ENCODE measurements at regions not wholly inside any gene's neighbourhood (a gene's known extent, or its start where the extent isn't known, plus 50 kb on each side); places are given as distances from the start of the nearest gene placed in this dataset.
"Not testable (repeated sequence)": the region's sequence is repeated elsewhere in the genome, so short reads cannot be mapped to it uniquely, and the experiment has no call there.

GRCh38 chr17:71440513-71440912 is 680.3 kb upstream of the SOX9 start:
- Histone ChIP-seq H3K4me1 (ENCODE audit: control insufficient read depth in 1 of 2, insufficient read depth in 2 of 2, low read length in 2 of 2) (no peaks in the 10 kb centered on the region), H3K9me3 (ENCODE audit: control insufficient read depth in 1 of 2, low read length in 2 of 2) (no peaks in the 10 kb centered on the region), H3K27ac (ENCODE audit: low read length) (no peak overlapping the region), H3K27me3 (ENCODE audit: low read depth, low read length) (no peaks in the 10 kb centered on the region), H3K4me3 (ENCODE audit: low read depth in 1 of 2, low read length in 2 of 2) (no peak overlapping the region), H3K36me3 (ENCODE audit: control insufficient read depth in 1 of 2, insufficient read depth in 2 of 2, low read length in 2 of 2) (no peaks in the 10 kb centered on the region)

- no peak overlapping the region for H3K4me3 ChIP-seq (ENCODE audit: low read depth in 1 of 2, low read length in 2 of 2)
- no peak overlapping the region for H3K27ac ChIP-seq (ENCODE audit: low read length)
- no peaks in the 10 kb centered on the region for H3K9me3 ChIP-seq (ENCODE audit: control insufficient read depth in 1 of 2, low read length in 2 of 2)
- H3K27me3 ChIP-seq (ENCODE audit: low read depth, low read length) = no peaks in the 10 kb centered on the region
- no peaks in the 10 kb centered on the region for H3K36me3 ChIP-seq (ENCODE audit: control insufficient read depth in 1 of 2, insufficient read depth in 2 of 2, low read length in 2 of 2)
- no peaks in the 10 kb centered on the region for H3K4me1 ChIP-seq (ENCODE audit: control insufficient read depth in 1 of 2, insufficient read depth in 2 of 2, low read length in 2 of 2)
Observed at GRCh38 chr17:71441098-71441497, 679.7 kb upstream of the SOX9 start.

DNA sequence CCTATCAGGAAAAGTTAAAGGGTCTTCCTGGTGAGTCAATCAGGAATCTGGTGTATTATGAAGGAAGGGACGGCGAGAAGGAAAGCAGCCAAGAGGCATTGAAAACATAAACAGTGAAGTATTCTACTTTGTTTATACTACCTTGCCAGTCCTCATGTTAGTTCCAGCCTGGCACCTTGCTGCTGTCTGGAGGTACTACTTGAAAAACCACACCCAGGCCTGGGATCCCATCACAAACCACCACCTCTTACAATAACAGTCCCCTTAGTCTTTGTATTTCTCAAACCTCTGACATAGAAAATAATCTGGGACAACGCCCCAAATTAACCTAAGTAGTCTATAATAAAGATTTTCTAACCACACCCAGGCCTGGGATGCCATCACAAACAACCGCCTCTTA is 676.7 kb upstream of the SOX9 start:
- Histone ChIP-seq H3K9me3 (ENCODE audit: control insufficient read depth in 1 of 2, low read length in 2 of 2) (no peaks in the 10 kb centered on the region), H3K36me3 (ENCODE audit: control insufficient read depth in 1 of 2, insufficient read depth in 2 of 2, low read length in 2 of 2) (no peaks in the 10 kb centered on the region), H3K27me3 (ENCODE audit: low read depth, low read length) (no peaks in the 10 kb centered on the region), H3K4me3 (ENCODE audit: low read depth in 1 of 2, low read length in 2 of 2) (no peak overlapping the region), H3K4me1 (ENCODE audit: control insufficient read depth in 1 of 2, insufficient read depth in 2 of 2, low read length in 2 of 2) (no peaks in the 10 kb centered on the region), H3K27ac (ENCODE audit: low read length) (no peak overlapping the region)

- Histone ChIP-seq H3K9me3 (ENCODE audit: control insufficient read depth in 1 of 2, low read length in 2 of 2) (no peaks in the 10 kb centered on the region), H3K4me3 (ENCODE audit: low read depth in 1 of 2, low read length in 2 of 2) (no peak overlapping the region), H3K27ac (ENCODE audit: low read length) (no peak overlapping the region), H3K27me3 (ENCODE audit: low read depth, low read length) (no peaks in the 10 kb centered on the region), H3K36me3 (ENCODE audit: control insufficient read depth in 1 of 2, insufficient read depth in 2 of 2, low read length in 2 of 2) (no peaks in the 10 kb centered on the region), H3K4me1 (ENCODE audit: control insufficient read depth in 1 of 2, insufficient read depth in 2 of 2, low read length in 2 of 2) (no peaks in the 10 kb centered on the region)
Observed at GRCh38 chr17:71446645-71447437, 674.0 kb upstream of the SOX9 start.

GRCh38 chr17:71447644-71448043 is 673.2 kb upstream of the SOX9 start:
- Histone ChIP-seq H3K9me3 (ENCODE audit: control insufficient read depth in 1 of 2, low read length in 2 of 2) (no peaks in the 10 kb centered on the region), H3K36me3 (ENCODE audit: control insufficient read depth in 1 of 2, insufficient read depth in 2 of 2, low read length in 2 of 2) (no peaks in the 10 kb centered on the region), H3K4me1 (ENCODE audit: control insufficient read depth in 1 of 2, insufficient read depth in 2 of 2, low read length in 2 of 2) (no peaks in the 10 kb centered on the region), H3K4me3 (ENCODE audit: low read depth in 1 of 2, low read length in 2 of 2) (no peak overlapping the region), H3K27me3 (ENCODE audit: low read depth, low read length) (no peaks in the 10 kb centered on the region), H3K27ac (ENCODE audit: low read length) (no peak overlapping the region)

GRCh38 chr17:71450657-71451056 is 670.2 kb upstream of the SOX9 start:
- not testable (repeated sequence) for H3K4me3 ChIP-seq (ENCODE audit: low read depth in 1 of 2, low read length in 2 of 2); H3K27ac ChIP-seq (ENCODE audit: low read length); H3K36me3 ChIP-seq (ENCODE audit: control insufficient read depth in 1 of 2, insufficient read depth in 2 of 2, low read length in 2 of 2); H3K4me1 ChIP-seq (ENCODE audit: control insufficient read depth in 1 of 2, insufficient read depth in 2 of 2, low read length in 2 of 2); H3K9me3 ChIP-seq (ENCODE audit: control insufficient read depth in 1 of 2, low read length in 2 of 2); H3K27me3 ChIP-seq (ENCODE audit: low read depth, low read length)

- Histone ChIP-seq H3K9me3 (ENCODE audit: control insufficient read depth in 1 of 2, low read length in 2 of 2) (no peaks in the 10 kb centered on the region), H3K36me3 (ENCODE audit: control insufficient read depth in 1 of 2, insufficient read depth in 2 of 2, low read length in 2 of 2) (no peaks in the 10 kb centered on the region), H3K27me3 (ENCODE audit: low read depth, low read length) (no peaks in the 10 kb centered on the region), H3K27ac (ENCODE audit: low read length) (no peak overlapping the region), H3K4me1 (ENCODE audit: control insufficient read depth in 1 of 2, insufficient read depth in 2 of 2, low read length in 2 of 2) (no peaks in the 10 kb centered on the region), H3K4me3 (ENCODE audit: low read depth in 1 of 2, low read length in 2 of 2) (no peak overlapping the region)
Observed at GRCh38 chr17:71453876-71454422, 666.9 kb upstream of the SOX9 start.

DNA sequence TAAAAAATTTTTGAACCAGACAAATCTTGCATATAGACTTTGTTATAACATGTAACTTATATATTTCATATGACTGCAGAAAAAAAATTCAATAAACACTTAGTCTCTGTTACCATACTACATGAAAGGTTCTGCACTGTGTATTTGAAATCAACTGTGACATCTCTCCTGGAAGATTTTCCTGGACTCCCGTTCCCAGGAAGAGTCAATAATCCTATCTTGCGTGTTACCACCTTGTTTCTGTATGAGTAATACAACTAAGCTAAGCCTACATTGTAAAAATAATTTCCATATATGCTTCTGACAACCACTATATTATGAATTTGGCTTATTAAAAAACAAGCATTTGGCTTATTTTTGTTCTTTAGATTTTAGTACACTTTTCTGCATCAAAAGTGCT is 665.6 kb upstream of the SOX9 start:
- Histone ChIP-seq H3K4me3 (ENCODE audit: low read depth in 1 of 2, low read length in 2 of 2) (no peak overlapping the region), H3K9me3 (ENCODE audit: control insufficient read depth in 1 of 2, low read length in 2 of 2) (no peaks in the 10 kb centered on the region), H3K4me1 (ENCODE audit: control insufficient read depth in 1 of 2, insufficient read depth in 2 of 2, low read length in 2 of 2) (no peaks in the 10 kb centered on the region), H3K27ac (ENCODE audit: low read length) (no peak overlapping the region), H3K27me3 (ENCODE audit: low read depth, low read length) (no peaks in the 10 kb centered on the region), H3K36me3 (ENCODE audit: control insufficient read depth in 1 of 2, insufficient read depth in 2 of 2, low read length in 2 of 2) (no peaks in the 10 kb centered on the region)

- no peaks in the 10 kb centered on the region for H3K9me3 ChIP-seq (ENCODE audit: control insufficient read depth in 1 of 2, low read length in 2 of 2)
- H3K4me3 ChIP-seq (ENCODE audit: low read depth in 1 of 2, low read length in 2 of 2) = no peak overlapping the region
- H3K27ac ChIP-seq (ENCODE audit: low read length) = no peak overlapping the region
- H3K27me3 ChIP-seq (ENCODE audit: low read depth, low read length) = no peaks in the 10 kb centered on the region
- no peaks in the 10 kb centered on the region for H3K4me1 ChIP-seq (ENCODE audit: control insufficient read depth in 1 of 2, insufficient read depth in 2 of 2, low read length in 2 of 2)
- no peaks in the 10 kb centered on the region for H3K36me3 ChIP-seq (ENCODE audit: control insufficient read depth in 1 of 2, insufficient read depth in 2 of 2, low read length in 2 of 2)
Observed at GRCh38 chr17:71458322-71458721, 662.5 kb upstream of the SOX9 start.

- H3K36me3 ChIP-seq (ENCODE audit: control insufficient read depth in 1 of 2, insufficient read depth in 2 of 2, low read length in 2 of 2) = no peaks in the 10 kb centered on the region
- no peak overlapping the region for H3K27ac ChIP-seq (ENCODE audit: low read length)
- H3K4me3 ChIP-seq (ENCODE audit: low read depth in 1 of 2, low read length in 2 of 2) = no peak overlapping the region
- H3K9me3 ChIP-seq (ENCODE audit: control insufficient read depth in 1 of 2, low read length in 2 of 2) = no peaks in the 10 kb centered on the region
- H3K27me3 ChIP-seq (ENCODE audit: low read depth, low read length) = no peaks in the 10 kb centered on the region
- H3K4me1 ChIP-seq (ENCODE audit: control insufficient read depth in 1 of 2, insufficient read depth in 2 of 2, low read length in 2 of 2) = no peaks in the 10 kb centered on the region
Observed at GRCh38 chr17:71460943-71461342, 659.9 kb upstream of the SOX9 start.

- H3K27ac ChIP-seq (ENCODE audit: low read length) = no peak overlapping the region
- H3K4me3 ChIP-seq (ENCODE audit: low read depth in 1 of 2, low read length in 2 of 2) = no peak overlapping the region
- H3K36me3 ChIP-seq (ENCODE audit: control insufficient read depth in 1 of 2, insufficient read depth in 2 of 2, low read length in 2 of 2) = no peaks in the 10 kb centered on the region
- H3K27me3 ChIP-seq (ENCODE audit: low read depth, low read length) = no peaks in the 10 kb centered on the region
- no peaks in the 10 kb centered on the region for H3K4me1 ChIP-seq (ENCODE audit: control insufficient read depth in 1 of 2, insufficient read depth in 2 of 2, low read length in 2 of 2)
- no peaks in the 10 kb centered on the region for H3K9me3 ChIP-seq (ENCODE audit: control insufficient read depth in 1 of 2, low read length in 2 of 2)
Observed at GRCh38 chr17:71461498-71462169, 659.2 kb upstream of the SOX9 start.
